CD14-positive monocyte (primary cell): ENCODE measurements at regions not wholly inside any gene's neighbourhood (a gene's known extent, or its start where the extent isn't known, plus 50 kb on each side); places are given as distances from the start of the nearest gene placed in this dataset.
"Not testable (repeated sequence)": the region's sequence is repeated elsewhere in the genome, so short reads cannot be mapped to it uniquely, and the experiment has no call there.

ENCODE experiments used
- DNase-seq, 3 donors: peaks; one replicate each; pipeline ENCODE4 v3.0.0-alpha.2; 2011 to 2022
- H2AFZ ChIP-seq: 2 replicates; pipeline ENCODE4 v1.6.0; 2012; ENCODE audit warnings: mild to moderate bottlenecking, low read depth, low read length, inconsistent platforms; ENCODE audit not compliant: insufficient read depth, poor library complexity, severe bottlenecking
- H3K27ac ChIP-seq, 2 donors: 1 replicate in 1 of 2; 2 replicates in 1 of 2; pipeline ENCODE4 v1.5.1; 2012 to 2013; ENCODE audit warnings: low read length in 2 of 2, control low read depth in 1 of 2, inconsistent platforms in 1 of 2, low read depth in 1 of 2, mild to moderate bottlenecking in 1 of 2
- H3K27me3 ChIP-seq, 2 donors: one replicate each; pipeline versions ENCODE4 v1.6.0 to v1.6.1; 2011 to 2013; ENCODE audit warnings: low read length in 2 of 2; ENCODE audit not compliant: control insufficient read depth in 2 of 2, insufficient read depth in 2 of 2
- H3K36me3 ChIP-seq, 2 donors: replicated peaks in 1 of 2; 1 replicate in 1 of 2; 2 replicates in 1 of 2; pipeline versions ENCODE4 v1.5.1 to v1.6.1; 2012 to 2013; ENCODE audit warnings: low read length in 2 of 2, control low read depth in 1 of 2, inconsistent platforms in 1 of 2, mild to moderate bottlenecking in 1 of 2; ENCODE audit not compliant: insufficient read depth in 2 of 2, control insufficient read depth in 1 of 2
- H3K4me1 ChIP-seq, 2 donors: 1 replicate in 1 of 2; 2 replicates in 1 of 2; pipeline versions ENCODE4 v1.5.1 to v1.6.1; 2012 to 2013; ENCODE audit warnings: low read length in 2 of 2, control low read depth in 1 of 2, inconsistent platforms in 1 of 2, mild to moderate bottlenecking in 1 of 2, moderate library complexity in 1 of 2; ENCODE audit not compliant: insufficient read depth in 2 of 2, control insufficient read depth in 1 of 2
- H3K4me2 ChIP-seq: replicated peaks from 2 replicates; pipeline ENCODE3; 2012; ENCODE audit warnings: low read length, moderate library complexity, mild to moderate bottlenecking; ENCODE audit not compliant: poor library complexity, severe bottlenecking; ENCODE audit errors: extremely low read depth
- H3K4me3 ChIP-seq, 3 experiments: fragments of 200-600 bp in 1 of 3; sonication (generic) in 1 of 3; replicated peaks in 1 of 3; 1 replicate in 2 of 3; 2 replicates in 1 of 3; pipeline ENCODE4 v1.5.1; 2011 to 2013; ENCODE audit warnings: low read length in 3 of 3, mild to moderate bottlenecking in 3 of 3, control low read depth in 2 of 3, low read depth in 2 of 3, inconsistent platforms in 1 of 3, moderate library complexity in 1 of 3
- H3K79me2 ChIP-seq: 2 replicates; pipeline ENCODE4 v1.6.0; 2012; ENCODE audit warnings: mild to moderate bottlenecking, control low read depth, inconsistent platforms, low read length, moderate library complexity; ENCODE audit not compliant: insufficient read depth
- H3K9ac ChIP-seq: 2 replicates; pipeline ENCODE4 v1.6.0; 2017; ENCODE audit warnings: low read length, mild to moderate bottlenecking; ENCODE audit not compliant: insufficient read depth, poor library complexity, severe bottlenecking
- H3K9me3 ChIP-seq, 2 donors: replicated peaks in 1 of 2; 1 replicate in 1 of 2; 2 replicates in 1 of 2; pipeline versions ENCODE4 v1.5.1 to v1.6.1; 2012 to 2013; ENCODE audit warnings: low read length in 2 of 2, control low read depth in 1 of 2; ENCODE audit not compliant: control insufficient read depth in 1 of 2, insufficient read depth in 1 of 2
- H4K20me1 ChIP-seq: 2 replicates; pipeline ENCODE4 v1.6.0; 2012; ENCODE audit warnings: mild to moderate bottlenecking, low read length, control low read depth, moderate library complexity; ENCODE audit not compliant: insufficient read depth
- H3K27ac Mint-ChIP-seq, 7 donors: one replicate each; pipeline ENCODE4 v1.8.0; 2020; ENCODE audit warnings: mild to moderate bottlenecking in 7 of 7, mixed read lengths in 7 of 7, moderate library complexity in 6 of 7, inconsistent platforms in 2 of 7
- H3K27me3 Mint-ChIP-seq, 3 donors: one replicate each; pipeline ENCODE4 v1.8.0; 2021 to 2022; ENCODE audit warnings: low read depth in 3 of 3, mild to moderate bottlenecking in 3 of 3, mixed read lengths in 3 of 3, moderate library complexity in 3 of 3, inconsistent platforms in 1 of 3
- H3K36me3 Mint-ChIP-seq, 2 donors: one replicate each; pipeline ENCODE4 v1.8.0; 2020; ENCODE audit warnings: mixed read lengths in 2 of 2, inconsistent platforms in 1 of 2, mild to moderate bottlenecking in 1 of 2
- H3K4me1 Mint-ChIP-seq: one replicate; pipeline ENCODE4 v1.8.0; 2020; ENCODE audit warnings: mild to moderate bottlenecking, mixed read lengths
- H3K4me3 Mint-ChIP-seq, 2 donors: one replicate each; pipeline ENCODE4 v1.8.0; 2020; ENCODE audit warnings: mild to moderate bottlenecking in 2 of 2, mixed read lengths in 2 of 2, moderate library complexity in 1 of 2
- H3K9me3 Mint-ChIP-seq, 7 donors: one replicate each; pipeline ENCODE4 v1.8.0; 2020 to 2022; ENCODE audit warnings: mixed read lengths in 7 of 7, mild to moderate bottlenecking in 6 of 7, moderate library complexity in 6 of 7, inconsistent platforms in 2 of 7
- CTCF ChIP-seq: fragments of 200-600 bp; IDR thresholded peaks from one replicate; pipeline ENCODE4 v1.8.0; 2022; ENCODE audit warnings: antibody characterized with exemption, mild to moderate bottlenecking
- WGBS: methylation state at CpG from one replicate; pipeline ENCODE4 v1.1.5; 2013; ENCODE audit warnings: missing lambda C conversion rate; ENCODE audit not compliant: insufficient coverage; 5-methylcytosine and 5-hydroxymethylcytosine counted together
- intact Hi-C, 2 donors: fragments of 100-400 bp; cut with micrococcal nuclease; formaldehyde crosslinking; loops; one replicate each; pipeline versions ENCODE4 v1.15.0 to v1.15.1; 2023

DNA sequence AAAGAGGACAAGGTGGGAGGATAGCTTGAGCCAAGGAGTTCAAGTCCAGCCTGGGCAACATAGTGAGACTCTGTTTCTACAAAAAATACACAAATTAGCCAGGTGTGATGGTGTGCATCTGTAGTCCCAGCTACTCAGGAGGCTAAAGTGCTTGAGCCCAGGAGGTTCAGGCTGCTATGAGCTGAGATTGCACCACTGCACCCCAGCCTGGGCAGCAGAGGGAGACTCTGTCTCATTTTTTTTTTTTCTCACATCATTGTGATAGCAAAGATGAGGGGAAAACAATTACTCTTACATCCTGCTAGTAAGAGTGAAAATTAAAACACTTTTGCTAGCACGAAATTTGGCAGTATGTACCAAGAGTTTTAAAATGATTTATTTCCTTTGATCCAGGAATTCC lies 463.7 kb downstream of the TMEM135 start:
- H3K4me3 Mint-ChIP-seq, result no peak overlapping the region
- Histone ChIP-seq H3K27ac (no peak overlapping the region), H3K4me2 (no peak overlapping the region), H3K27me3 (no peaks in the 10 kb centered on the region), H3K4me1 (no peaks in the 10 kb centered on the region), H2AFZ (no peak overlapping the region), H3K9ac (no peak overlapping the region), H3K4me3 (no peak overlapping the region), H3K36me3 (no peaks in the 10 kb centered on the region), H3K9me3 (peaks cover 0 to 10% of the 10 kb centered on the region in 2 donors), H3K79me2 (no peaks in the 10 kb centered on the region), H4K20me1 (no peaks in the 10 kb centered on the region)
- TF ChIP-seq CTCF, result no peak
- H3K27ac Mint-ChIP-seq, result no peak overlapping the region
- no peaks in the 10 kb centered on the region for H3K4me1 Mint-ChIP-seq
- intact Hi-C loops, result no loop called here
- H3K27me3 Mint-ChIP-seq, result no peaks in the 10 kb centered on the region
- no peaks in the 10 kb centered on the region for H3K36me3 Mint-ChIP-seq
- peaks cover 3 to 15% (median 4%) of the 10 kb centered on the region in 7 donors for H3K9me3 Mint-ChIP-seq
- DNase-seq, result no peak
- WGBS, result no CpG with 5 or more reads among the region's 1 CpG

- H3K4me1 Mint-ChIP-seq, H4K20me1 ChIP-seq, H3K27me3 ChIP-seq, H3K36me3 ChIP-seq, H3K9me3 ChIP-seq, H3K79me2 ChIP-seq, intact Hi-C loops, H3K27ac ChIP-seq, H3K4me1 ChIP-seq, H3K36me3 Mint-ChIP-seq, H3K4me2 ChIP-seq, H3K4me3 Mint-ChIP-seq, H2AFZ ChIP-seq, H3K27me3 Mint-ChIP-seq, H3K4me3 ChIP-seq, DNase-seq, H3K9ac ChIP-seq, H3K27ac Mint-ChIP-seq: not testable (repeated sequence)
- H3K9me3 Mint-ChIP-seq, result peaks cover 2 to 11% (median 5%) of the 10 kb centered on the region in 7 donors
- WGBS, result 100% methylated on average over 2 of the region's 3 CpGs
Observed at GRCh38 chr11:87494936-87495335, 457.2 kb downstream of the TMEM135 start.

- intact Hi-C loops, H3K4me2 ChIP-seq, H3K27me3 ChIP-seq, H3K27me3 Mint-ChIP-seq, H3K9ac ChIP-seq, H3K4me3 ChIP-seq, H3K4me1 Mint-ChIP-seq, H3K36me3 ChIP-seq, H3K27ac ChIP-seq, H3K36me3 Mint-ChIP-seq, H2AFZ ChIP-seq, H3K27ac Mint-ChIP-seq, H3K4me3 Mint-ChIP-seq, DNase-seq, H3K79me2 ChIP-seq, H3K4me1 ChIP-seq, H4K20me1 ChIP-seq, H3K9me3 ChIP-seq: not testable (repeated sequence)
- WGBS, result 89% methylated on average over 5 of the region's 7 CpGs
- H3K9me3 Mint-ChIP-seq, result peaks cover 2 to 11% (median 7%) of the 10 kb centered on the region in 7 donors
Observed at GRCh38 chr11:87494026-87494425, 456.3 kb downstream of the TMEM135 start.
